PC-3 (cell line): ENCODE measurements at regions not wholly inside any gene's neighbourhood (a gene's known extent, or its start where the extent isn't known, plus 50 kb on each side); places are given as distances from the start of the nearest gene placed in this dataset.
A peak's percentile ranks its signal among the peaks of the same experiment; 100 is the strongest.

Experiments
- ATAC-seq: fragments of 200-7000 bp; cut with Tn5 transposase; 2 replicates; pipeline ENCODE4 v1.9.1; 2020; ENCODE audit warnings: mild to moderate bottlenecking, moderate library complexity
- BruUV-seq: library from RNA; stranded (reverse); fragments of 400-500 nt; replicated peaks from 2 replicates; lab custom pipeline; 2021; lab: Mats Ljungman, UMichigan
- CTCF ChIA-PET: fragments of 300-600 bp; sonication (Branson Sonifier 250); formaldehyde crosslinking; loops from one replicate; lab custom pipeline; 2022; ENCODE audit warnings: antibody characterized with exemption; lab: Charles Lee
- POLR2A ChIA-PET: fragments of 300-600 bp; sonication (Branson Sonifier 250); formaldehyde crosslinking; loops from one replicate; lab custom pipeline; 2022; ENCODE audit warnings: antibody characterized with exemption; ENCODE audit not compliant: unreplicated experiment; lab: Charles Lee
- DNase-seq: peaks from one replicate; pipeline ENCODE4 v3.0.0-alpha.2; 2015
- H2AFZ ChIP-seq: fragments of 300-600 bp; sonication (generic); 2 replicates; pipeline ENCODE4 v1.6.0; 2016; ENCODE audit warnings: antibody characterized with exemption, low read length
- H3F3A ChIP-seq: fragments of 300-600 bp; sonication (generic); one replicate; pipeline ENCODE4 v1.6.0; 2017; ENCODE audit warnings: antibody characterized with exemption, low read length, control low read depth, mild to moderate bottlenecking; ENCODE audit not compliant: unreplicated experiment
- H3K27ac ChIP-seq: fragments of 300-600 bp; sonication (generic); 2 replicates; pipeline ENCODE4 v1.5.1; 2016; ENCODE audit warnings: mild to moderate bottlenecking, low read length
- H3K27me3 ChIP-seq: fragments of 300-600 bp; sonication (generic); 2 replicates; pipeline ENCODE4 v1.6.1; 2016; ENCODE audit warnings: low read length, mixed read lengths
- H3K36me3 ChIP-seq: fragments of 300-600 bp; sonication (generic); 2 replicates; pipeline ENCODE4 v1.6.1; 2016; ENCODE audit warnings: low read depth, mixed run types, low read length, mixed read lengths
- H3K4me1 ChIP-seq: fragments of 300-600 bp; sonication (generic); 2 replicates; pipeline ENCODE4 v1.5.1; 2016; ENCODE audit warnings: low read length; ENCODE audit not compliant: insufficient read depth
- H3K4me2 ChIP-seq: fragments of 300-600 bp; sonication (generic); 2 replicates; pipeline ENCODE4 v1.6.0; 2016; ENCODE audit warnings: low read length
- H3K4me3 ChIP-seq: fragments of 300-600 bp; sonication (generic); 2 replicates; pipeline ENCODE4 v1.5.1; 2016; ENCODE audit warnings: mild to moderate bottlenecking, low read length, mixed read lengths
- H3K79me2 ChIP-seq: fragments of 300-600 bp; sonication (generic); 2 replicates; pipeline ENCODE4 v1.6.1; 2017; ENCODE audit warnings: low read length, mixed read lengths
- H3K9ac ChIP-seq: fragments of 300-600 bp; sonication (generic); 2 replicates; pipeline ENCODE4 v1.6.0; 2016; ENCODE audit warnings: mild to moderate bottlenecking, low read length
- H3K9me2 ChIP-seq: fragments of 300-600 bp; sonication (generic); replicated peaks from 2 replicates; pipeline ENCODE4 v1.6.1; 2016; ENCODE audit warnings: mixed run types, low read length, mixed read lengths
- H3K9me3 ChIP-seq: fragments of 300-600 bp; sonication (generic); 2 replicates; pipeline ENCODE4 v1.6.1; 2016; ENCODE audit warnings: low read length, mixed read lengths
- H4K20me1 ChIP-seq: fragments of 300-600 bp; sonication (generic); 2 replicates; pipeline ENCODE4 v1.6.1; 2016; ENCODE audit warnings: low read length, mixed read lengths
- EZH2 ChIP-seq: fragments of 300-600 bp; sonication (generic); IDR thresholded peaks from one replicate; pipeline ENCODE4 v1.6.1; 2017; ENCODE audit warnings: antibody characterized with exemption, mild to moderate bottlenecking, low read length; ENCODE audit not compliant: unreplicated experiment
- EZH2phosphoT487 ChIP-seq: fragments of 300-600 bp; sonication (generic); IDR thresholded peaks from 2 replicates; pipeline ENCODE4 v1.6.1; 2018; ENCODE audit warnings: mild to moderate bottlenecking, antibody characterized with exemption, low read length, borderline replicate concordance
- intact Hi-C: fragments of 100-400 bp; cut with micrococcal nuclease; formaldehyde crosslinking; loops from 2 replicates; pipeline ENCODE4 v1.9.0; 2023
- TF ChIP-seq, protein P1 (sequence below): fragments of 300-600 bp; sonication (generic); conservative IDR thresholded peaks from 2 replicates; pipeline ENCODE4 v1.5.1; 2017; ENCODE audit warnings: antibody characterized with exemption, low read depth, mild to moderate bottlenecking, low read length

- Histone ChIP-seq H3K9ac (no peak overlapping the region), H3K9me3 (no peaks in the 10 kb centered on the region), H3K27me3 (peaks cover 30% of the 10 kb centered on the region; the same call in 1 of the 2 replicates), H3K79me2 (no peaks in the 10 kb centered on the region), H3K4me3 (no peak overlapping the region), H3K27ac (no peak overlapping the region), H3K9me2 (no peaks in the 10 kb centered on the region), H2AFZ (no peak overlapping the region), H4K20me1 (no peaks in the 10 kb centered on the region), H3K36me3 (no peaks in the 10 kb centered on the region), H3K4me1 (peaks cover 6% of the 10 kb centered on the region), H3K4me2 (no peak overlapping the region), H3F3A (no peaks in the 10 kb centered on the region)
- intact Hi-C loops, result no loop called here
- DNase-seq (no peak), ATAC-seq (no peak)
- no TSS peak for BruUV-seq
- no peak for TF ChIP-seq EZH2phosphoT487
- TF ChIP-seq, protein P1, sequence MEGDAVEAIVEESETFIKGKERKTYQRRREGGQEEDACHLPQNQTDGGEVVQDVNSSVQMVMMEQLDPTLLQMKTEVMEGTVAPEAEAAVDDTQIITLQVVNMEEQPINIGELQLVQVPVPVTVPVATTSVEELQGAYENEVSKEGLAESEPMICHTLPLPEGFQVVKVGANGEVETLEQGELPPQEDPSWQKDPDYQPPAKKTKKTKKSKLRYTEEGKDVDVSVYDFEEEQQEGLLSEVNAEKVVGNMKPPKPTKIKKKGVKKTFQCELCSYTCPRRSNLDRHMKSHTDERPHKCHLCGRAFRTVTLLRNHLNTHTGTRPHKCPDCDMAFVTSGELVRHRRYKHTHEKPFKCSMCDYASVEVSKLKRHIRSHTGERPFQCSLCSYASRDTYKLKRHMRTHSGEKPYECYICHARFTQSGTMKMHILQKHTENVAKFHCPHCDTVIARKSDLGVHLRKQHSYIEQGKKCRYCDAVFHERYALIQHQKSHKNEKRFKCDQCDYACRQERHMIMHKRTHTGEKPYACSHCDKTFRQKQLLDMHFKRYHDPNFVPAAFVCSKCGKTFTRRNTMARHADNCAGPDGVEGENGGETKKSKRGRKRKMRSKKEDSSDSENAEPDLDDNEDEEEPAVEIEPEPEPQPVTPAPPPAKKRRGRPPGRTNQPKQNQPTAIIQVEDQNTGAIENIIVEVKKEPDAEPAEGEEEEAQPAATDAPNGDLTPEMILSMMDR, result no peak
- TF ChIP-seq EZH2, result no peak
- POLR2A ChIA-PET, result no interaction called here
- CTCF ChIA-PET, result no interaction called here
These were observed 113.4 kb upstream of the C11orf87 start for GRCh38 chr11:109308551-109308950.

GRCh38 chr11:109309153-109309552 lies 112.8 kb upstream of the C11orf87 start:
- intact Hi-C loops, result no loop called here
- CTCF ChIA-PET, result no interaction called here
- Histone ChIP-seq H3K4me1 (no peaks in the 10 kb centered on the region), H3K9me3 (no peaks in the 10 kb centered on the region), H3K27me3 (peaks cover 30% of the 10 kb centered on the region; the same call in 1 of the 2 replicates), H3K9ac (no peak overlapping the region), H2AFZ (no peak overlapping the region), H3F3A (no peaks in the 10 kb centered on the region), H3K79me2 (no peaks in the 10 kb centered on the region), H3K4me3 (no peak overlapping the region), H3K27ac (no peak overlapping the region), H3K9me2 (no peaks in the 10 kb centered on the region), H3K36me3 (no peaks in the 10 kb centered on the region), H4K20me1 (no peaks in the 10 kb centered on the region), H3K4me2 (no peak overlapping the region)
- ATAC-seq, result no peak
- BruUV-seq, result no TSS peak
- DNase-seq, result peak; percentile 14
- TF ChIP-seq, protein P1, result no peak
- no peak for TF ChIP-seq EZH2
- no peak for TF ChIP-seq EZH2phosphoT487
- POLR2A ChIA-PET, result no interaction called here

GRCh38 chr11:109317726-109318125 lies 104.3 kb upstream of the C11orf87 start:
- H3K4me3 ChIP-seq, result no peak overlapping the region
- no TSS peak for BruUV-seq
- intact Hi-C loops, result no loop called here
- ATAC-seq (no peak), DNase-seq (no peak)
- no peaks in the 10 kb centered on the region for H3K9me3 ChIP-seq
- H3F3A ChIP-seq, result no peaks in the 10 kb centered on the region
- TF ChIP-seq EZH2phosphoT487 (no peak), EZH2 (no peak)
- TF ChIP-seq, protein P1, result no peak
- H3K4me2 ChIP-seq, result no peak overlapping the region
- H4K20me1 ChIP-seq, result no peaks in the 10 kb centered on the region
- H3K27me3 ChIP-seq, result peaks cover 5% of the 10 kb centered on the region; the same call in 1 of the 2 replicates
- no peak overlapping the region for H2AFZ ChIP-seq
- H3K79me2 ChIP-seq, result no peaks in the 10 kb centered on the region
- H3K4me1 ChIP-seq, result 0 out of 2 replicates have a peak, but pooled peaks cover 4% of the 10 kb centered on the region
- peaks cover 10% of the 10 kb centered on the region; the same call in 1 of the 2 replicates for H3K9me2 ChIP-seq
- ChIA-PET CTCF (no interaction called here), POLR2A (no interaction called here)
- H3K27ac ChIP-seq, result no peak overlapping the region
- H3K9ac ChIP-seq, result no peak overlapping the region
- H3K36me3 ChIP-seq, result no peaks in the 10 kb centered on the region
